ENCODE measurements at regions not wholly inside any gene's neighbourhood (a gene's known extent, or its start where the extent isn't known, plus 50 kb on each side); places are given as distances from the start of the nearest gene placed in this dataset.
"Not testable (repeated sequence)": the region's sequence is repeated elsewhere in the genome, so short reads cannot be mapped to it uniquely, and the experiment has no call there.

DNA sequence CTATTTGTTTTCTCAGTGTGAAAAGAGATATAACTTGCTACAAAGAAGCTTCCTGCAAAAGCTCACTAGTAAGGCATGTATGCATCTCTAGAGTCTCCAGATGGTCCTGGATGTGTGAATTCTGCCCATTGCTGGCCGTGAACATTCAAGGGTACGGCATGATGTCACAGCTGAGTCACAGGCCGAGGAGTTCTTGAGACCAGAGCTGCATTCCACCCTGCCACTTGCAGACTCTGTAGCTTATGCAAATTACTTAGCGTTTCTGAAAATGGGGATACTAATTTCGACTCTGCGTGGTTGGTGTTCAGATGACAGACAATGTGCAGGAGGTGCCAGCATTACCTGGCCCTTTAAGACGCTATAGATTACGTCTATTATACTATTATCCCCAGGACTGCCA, 470.7 kb downstream of the ZNF536 start:
- DNase-seq (ENCODE audit: low read depth in 4 of 4, low spot score in 1 of 4): no peak

DNA sequence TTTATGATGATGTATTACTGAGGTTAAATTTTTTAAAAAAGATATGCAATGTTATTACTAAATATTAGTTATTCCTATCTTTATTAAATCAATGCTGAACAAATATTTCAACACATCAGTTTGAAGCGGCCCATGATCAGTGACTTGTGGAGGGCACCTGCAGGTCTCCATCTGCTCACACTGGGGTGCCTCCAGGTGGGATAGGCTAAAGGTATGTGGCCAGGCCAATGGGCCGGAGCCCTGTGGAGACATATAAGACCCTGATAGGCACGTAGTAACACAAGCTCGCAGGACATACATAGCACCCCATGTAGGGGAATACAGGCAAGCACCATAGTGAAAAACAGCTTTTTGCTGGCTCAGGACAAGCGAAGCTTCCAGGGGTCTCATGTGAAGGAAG, 469.8 kb downstream of the ZNF536 start:
- no peak for DNase-seq (ENCODE audit: low read depth in 4 of 4, low spot score in 1 of 4)

DNA sequence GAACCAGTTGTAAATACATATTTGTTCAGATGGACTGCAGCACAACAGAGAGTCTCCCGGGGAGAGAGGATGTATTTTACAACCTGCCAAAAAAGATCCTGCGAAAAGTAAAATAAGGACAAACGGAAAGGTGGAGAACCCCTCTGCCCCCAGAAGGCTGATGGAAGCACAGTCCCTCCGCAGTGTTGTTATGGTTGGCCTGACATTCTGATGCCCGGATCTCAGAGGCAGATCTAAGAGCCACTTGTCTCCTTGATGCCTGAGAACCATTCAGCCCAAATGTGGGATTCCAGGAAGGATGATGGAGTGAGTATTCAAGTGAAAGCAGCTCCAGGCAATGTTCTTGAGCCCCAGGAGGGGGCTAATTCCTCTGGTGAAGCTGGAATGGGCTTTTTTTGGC, 458.7 kb downstream of the ZNF536 start:
- no peak for DNase-seq (ENCODE audit: low read depth in 4 of 4, low spot score in 1 of 4)

DNA sequence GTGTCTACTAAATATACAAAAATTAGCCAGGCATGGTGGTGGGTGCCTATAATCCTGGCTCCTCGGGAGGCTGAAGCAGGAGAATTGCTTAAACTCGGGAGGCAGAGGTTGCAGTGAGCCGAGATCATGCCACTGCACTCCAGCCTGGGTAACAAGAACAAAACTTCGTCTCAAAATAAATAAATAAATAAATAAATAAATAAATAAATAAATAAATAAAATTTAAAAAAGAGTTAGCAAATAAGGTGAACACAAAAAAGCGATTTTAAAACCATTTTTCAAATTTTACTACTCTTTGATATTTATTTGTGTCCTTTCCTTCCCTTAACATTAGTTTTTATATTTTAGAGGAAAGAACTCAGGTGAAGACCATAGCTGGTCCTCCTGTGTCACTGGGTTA, 453.3 kb downstream of the ZNF536 start:
- DNase-seq (ENCODE audit: low read depth in 4 of 4, low spot score in 1 of 4): not testable (repeated sequence)

DNA sequence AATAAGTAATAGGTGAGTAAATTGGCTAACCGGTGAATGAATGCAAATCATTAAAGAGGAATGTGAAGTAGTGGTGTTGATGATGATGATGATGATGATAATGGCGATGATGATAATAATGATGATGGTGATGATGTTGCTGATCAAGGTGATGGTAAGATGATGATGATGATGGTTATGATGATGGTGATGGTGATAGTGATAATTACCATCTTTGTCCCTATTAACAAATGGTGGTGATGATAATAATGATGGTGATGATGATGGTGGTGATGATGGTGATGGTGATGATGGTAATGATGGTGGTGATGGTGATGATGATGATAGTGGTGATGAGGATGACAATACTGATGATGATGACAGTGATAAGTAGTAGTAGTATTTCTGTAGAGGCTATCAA, 452.6 kb downstream of the ZNF536 start:
- no peak for DNase-seq (ENCODE audit: low read depth in 4 of 4, low spot score in 1 of 4)

DNA sequence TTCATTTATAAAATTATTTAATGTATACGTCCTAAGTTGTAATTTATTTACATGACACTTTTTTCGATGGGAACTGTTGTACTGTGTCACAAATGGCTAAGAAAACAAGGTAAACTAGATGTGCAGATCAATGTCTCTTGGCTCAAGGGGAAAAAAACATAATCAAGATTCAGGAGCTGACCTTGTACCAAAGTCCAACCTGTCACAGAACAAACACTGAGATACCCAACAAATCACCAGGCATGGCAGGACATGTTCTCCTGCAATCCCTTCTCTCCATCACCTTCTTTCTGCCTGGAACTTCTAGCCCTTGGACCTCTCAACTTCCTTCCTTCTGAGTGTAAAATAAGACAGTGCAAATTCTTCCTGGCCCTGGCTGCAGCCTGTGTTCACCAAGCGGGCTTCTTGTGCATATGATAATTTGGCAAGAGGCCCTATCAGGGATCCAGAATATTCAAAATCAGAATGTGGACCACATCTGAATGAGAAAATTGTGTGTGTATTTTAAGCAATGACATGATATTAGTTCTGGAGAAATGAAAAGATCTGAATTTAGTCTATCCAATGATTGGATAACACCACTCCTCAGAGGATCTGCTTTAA, 445.9 kb downstream of the ZNF536 start:
- DNase-seq (ENCODE audit: low read depth in 4 of 4, low spot score in 1 of 4): no peak

DNA sequence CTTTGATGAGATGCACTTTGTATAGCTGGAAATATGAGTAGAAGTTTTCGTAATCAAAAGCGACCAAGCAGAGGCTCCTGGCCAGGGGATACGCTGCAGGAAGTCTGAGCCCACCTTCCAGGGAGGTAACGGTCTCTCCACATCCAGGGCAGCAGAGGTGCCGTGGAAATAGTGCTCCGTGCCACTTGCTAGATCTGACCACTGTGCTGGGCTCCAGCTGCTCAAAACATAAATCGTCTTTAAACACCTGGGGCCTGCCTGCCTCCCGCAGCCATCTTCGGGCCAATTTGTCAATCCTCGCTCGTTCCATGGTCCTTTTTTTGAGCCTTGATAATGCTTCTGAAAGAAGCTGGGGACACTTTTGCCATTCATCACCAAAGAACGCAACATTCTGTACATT, 445.0 kb downstream of the ZNF536 start:
- no peak for DNase-seq (ENCODE audit: low read depth in 4 of 4, low spot score in 1 of 4)

DNA sequence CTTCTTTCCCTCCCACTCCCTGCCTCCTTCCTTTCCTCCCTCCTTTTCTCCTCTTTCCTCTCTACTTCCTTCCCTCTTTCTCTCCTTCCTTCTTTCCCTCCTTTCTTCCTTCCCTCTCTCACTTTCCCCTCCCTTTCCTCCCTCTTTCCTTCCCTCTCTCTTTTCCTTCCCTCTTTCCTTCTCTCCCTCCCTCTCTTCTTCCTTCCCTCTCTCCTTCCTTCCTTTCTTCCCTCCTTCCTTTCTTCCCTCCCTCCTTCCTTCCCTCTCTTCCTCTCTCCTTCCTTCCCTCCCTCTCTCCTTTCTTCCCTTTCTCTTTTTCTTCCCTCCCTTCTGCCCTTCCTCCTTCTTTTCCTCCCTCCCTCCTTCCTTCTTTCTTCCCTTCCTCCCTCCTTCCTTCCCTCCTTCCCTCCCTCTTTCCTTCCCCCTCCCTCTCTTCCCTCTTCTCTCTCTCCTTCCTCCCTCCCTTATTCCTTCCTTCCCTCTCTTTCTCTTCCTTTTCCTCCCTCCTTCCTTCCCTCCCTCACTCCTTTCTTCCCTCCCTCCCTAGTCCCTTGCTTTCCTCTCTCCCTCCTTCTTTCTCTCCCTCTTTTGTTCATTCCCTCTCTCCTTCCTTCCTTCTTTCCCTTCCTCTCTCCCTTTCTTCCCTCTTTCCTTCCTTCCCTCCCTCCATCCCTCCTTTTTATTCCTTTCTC, 443.9 kb downstream of the ZNF536 start:
- DNase-seq (ENCODE audit: low read depth in 4 of 4, low spot score in 1 of 4): no peak

DNA sequence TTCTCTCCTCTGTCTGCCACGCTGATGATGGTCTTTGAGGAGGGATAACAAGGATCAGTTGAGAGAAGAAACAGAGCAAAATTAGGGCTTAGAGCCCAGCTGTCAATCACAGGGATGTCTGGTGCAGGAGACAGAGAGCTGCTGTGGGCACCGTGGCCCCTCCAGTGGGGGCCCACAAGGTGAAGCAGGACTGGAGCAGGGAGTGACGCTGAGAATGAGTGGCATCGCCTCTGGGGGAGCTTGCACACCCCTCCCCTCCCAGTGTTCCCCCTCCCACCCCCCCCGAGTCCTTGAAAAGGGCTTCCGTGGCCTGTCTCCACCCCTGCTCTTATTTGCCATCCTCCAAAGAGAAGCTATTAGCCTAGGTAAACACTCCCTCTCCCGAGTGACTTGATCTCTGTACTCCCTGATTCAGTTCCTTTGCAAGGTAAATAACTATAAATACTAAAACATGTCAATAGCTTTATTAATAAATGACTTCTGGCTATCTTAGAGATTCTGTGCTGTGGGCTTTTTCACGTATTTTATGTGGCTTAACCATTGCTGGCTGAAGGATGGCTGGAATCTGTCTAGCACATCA, 440.0 kb downstream of the ZNF536 start:
- no peak for DNase-seq (ENCODE audit: low read depth in 4 of 4, low spot score in 1 of 4)

DNA sequence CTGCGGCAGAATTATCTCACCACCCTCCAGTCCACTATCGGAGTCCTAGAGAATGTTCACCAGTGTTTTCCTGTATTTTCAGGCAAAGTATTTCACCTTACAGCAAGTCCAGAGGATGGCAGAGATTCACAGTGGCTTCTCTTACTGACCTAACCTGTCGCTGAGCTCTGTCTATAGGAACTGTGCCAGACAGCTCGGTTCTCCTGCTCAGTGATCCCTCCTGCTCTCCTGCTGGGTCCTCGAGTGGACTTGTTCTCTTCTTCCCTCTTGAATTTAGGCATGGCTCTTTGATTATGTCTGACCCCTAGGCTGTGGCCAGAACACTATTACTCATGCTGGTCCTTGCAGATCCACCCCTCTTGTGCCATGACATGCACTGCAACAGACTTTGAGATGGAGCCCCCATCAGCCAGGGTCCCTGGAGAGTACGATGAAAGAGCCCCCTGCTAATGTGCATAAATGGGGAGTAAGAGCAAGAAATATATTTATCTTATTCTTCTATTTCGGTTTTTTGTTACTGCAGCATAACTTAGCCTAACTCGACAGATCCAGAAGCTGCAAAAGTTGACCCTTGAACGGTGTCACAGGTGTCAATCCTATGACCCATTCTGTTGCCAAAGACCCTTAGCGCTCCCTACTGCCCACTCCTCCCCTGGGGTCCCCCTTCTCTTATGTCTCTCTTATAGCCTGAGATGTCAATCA, 439.4 kb downstream of the ZNF536 start:
- DNase-seq (ENCODE audit: low read depth in 4 of 4, low spot score in 1 of 4): no peak

DNA sequence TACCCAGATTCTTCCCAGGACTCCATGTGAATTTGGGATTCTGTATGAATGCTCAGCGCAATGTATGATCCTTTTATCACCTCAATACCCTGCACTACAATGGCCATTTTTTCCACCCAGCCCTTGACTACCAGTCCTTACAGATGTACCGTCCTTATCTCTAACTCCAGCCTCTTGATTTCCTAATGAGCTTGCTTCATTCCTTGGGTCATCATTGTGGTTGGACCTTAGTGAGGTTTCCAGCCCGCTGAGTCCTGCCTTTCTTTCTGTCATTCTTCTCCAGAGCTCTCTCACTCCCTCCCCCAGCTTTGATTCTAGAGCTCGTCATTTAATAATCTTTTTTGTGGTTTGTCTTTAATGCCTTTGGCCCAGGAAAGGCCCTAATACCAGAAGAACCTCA, 438.5 kb downstream of the ZNF536 start:
- no peak for DNase-seq (ENCODE audit: low read depth in 4 of 4, low spot score in 1 of 4)

DNA sequence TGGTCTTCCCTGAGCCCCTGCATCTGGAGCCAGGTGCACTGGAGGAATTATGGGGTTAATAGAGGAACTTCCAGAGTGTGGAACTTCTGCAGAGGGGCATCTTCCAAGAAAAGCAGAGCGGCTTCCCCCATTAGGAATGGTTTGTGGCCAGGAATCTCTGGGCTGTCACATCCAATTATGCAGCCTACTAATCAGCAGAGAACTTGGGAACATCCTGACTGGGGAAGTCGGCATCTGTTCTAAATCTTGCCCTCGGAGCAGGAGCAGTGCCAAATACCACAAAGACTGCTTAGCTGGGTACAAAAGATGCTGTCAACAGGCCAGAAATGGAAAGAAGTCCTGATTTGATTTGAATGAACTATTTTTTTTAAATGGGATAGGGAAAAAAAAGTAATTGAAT, 435.1 kb downstream of the ZNF536 start:
- no peak for DNase-seq (ENCODE audit: low read depth in 4 of 4, low spot score in 1 of 4)

DNA sequence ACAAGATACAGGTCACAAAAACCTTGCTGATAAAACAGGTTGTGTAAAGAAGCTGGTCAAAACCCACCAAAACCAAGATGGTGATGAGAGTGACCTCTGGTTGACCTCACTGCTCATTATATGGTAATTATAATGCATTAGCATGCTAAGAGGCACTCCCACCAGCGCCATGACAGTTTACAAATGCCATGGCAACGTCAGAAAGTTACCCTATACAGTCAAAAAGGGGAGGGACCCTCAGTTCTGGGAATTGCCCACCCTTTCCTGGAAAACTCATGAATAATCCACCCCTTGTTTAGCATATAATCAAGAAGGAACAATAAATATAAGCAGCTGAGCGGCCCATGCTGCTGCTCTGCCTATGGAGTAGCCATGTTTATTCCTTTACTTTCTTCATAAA, 434.1 kb downstream of the ZNF536 start:
- no peak for DNase-seq (ENCODE audit: low read depth in 4 of 4, low spot score in 1 of 4)

DNA sequence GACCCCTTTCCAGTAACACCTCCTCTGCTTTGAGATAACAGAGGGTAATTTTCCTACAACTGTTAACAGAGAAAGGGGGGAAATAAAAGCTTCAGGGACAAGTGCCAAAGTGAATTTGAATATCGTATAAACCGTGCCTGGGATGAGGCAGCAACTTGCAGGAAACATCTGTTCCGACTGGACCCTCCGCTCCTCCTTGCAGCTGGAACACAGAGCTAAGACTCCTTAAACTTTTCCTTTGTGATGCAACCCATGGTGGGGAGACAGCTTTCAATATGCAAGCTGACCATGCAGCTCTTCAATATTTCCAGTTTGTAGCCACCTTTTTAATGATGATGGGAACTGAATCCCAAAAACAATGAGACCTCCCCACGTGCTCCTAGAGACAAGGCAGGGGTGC, 432.6 kb downstream of the ZNF536 start:
- DNase-seq (ENCODE audit: low read depth in 4 of 4, low spot score in 1 of 4): no peak

DNA sequence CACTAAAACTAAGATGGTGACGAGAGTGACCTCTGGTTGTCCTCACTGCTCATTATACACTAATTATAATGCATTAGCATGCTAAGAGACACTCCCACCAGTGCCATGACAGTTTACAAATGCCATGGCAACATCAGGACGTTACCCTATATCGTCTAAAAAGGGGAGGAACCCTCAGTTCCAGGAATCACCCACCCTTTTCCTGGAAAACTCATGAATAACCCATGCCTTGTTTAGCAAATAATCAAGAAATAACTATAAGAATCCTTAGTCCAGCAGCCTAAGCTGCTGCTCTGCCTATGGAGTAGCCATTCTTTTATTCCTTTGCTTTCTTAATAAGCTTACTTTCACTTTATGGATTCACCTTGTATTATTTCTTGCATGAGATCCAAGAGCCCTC, 432.1 kb downstream of the ZNF536 start:
- DNase-seq (ENCODE audit: low read depth in 4 of 4, low spot score in 1 of 4): not testable (repeated sequence)

DNA sequence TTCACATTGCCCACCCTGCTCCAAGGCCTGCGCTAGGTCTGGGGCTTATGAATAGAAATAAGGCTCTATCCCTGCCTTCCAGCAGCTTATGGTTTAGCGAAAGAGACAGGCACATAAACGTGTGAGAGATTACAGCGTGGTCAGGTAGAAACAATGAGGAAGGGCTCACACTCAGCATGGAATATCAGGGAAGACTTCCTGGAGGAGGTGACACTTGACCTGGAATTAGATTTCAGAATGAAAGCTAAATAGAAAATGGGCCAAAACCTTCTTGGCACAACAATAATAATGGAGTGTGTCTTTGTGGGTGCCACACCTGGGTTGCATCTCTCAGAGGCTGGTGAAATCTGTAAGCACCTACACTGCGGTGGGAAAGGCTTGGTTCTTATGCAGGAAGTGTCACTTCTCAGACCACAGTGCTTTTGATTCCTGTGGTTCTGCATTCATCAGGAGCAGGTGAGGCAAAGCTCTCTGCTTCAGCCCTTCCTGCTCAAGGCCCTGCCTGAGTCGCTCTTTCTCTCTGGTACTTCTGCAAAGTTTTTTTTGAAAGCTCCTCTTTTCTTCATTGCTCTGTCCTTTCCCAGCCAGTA, 430.3 kb downstream of the ZNF536 start:
- no peak for DNase-seq (ENCODE audit: low read depth in 4 of 4, low spot score in 1 of 4)

DNA sequence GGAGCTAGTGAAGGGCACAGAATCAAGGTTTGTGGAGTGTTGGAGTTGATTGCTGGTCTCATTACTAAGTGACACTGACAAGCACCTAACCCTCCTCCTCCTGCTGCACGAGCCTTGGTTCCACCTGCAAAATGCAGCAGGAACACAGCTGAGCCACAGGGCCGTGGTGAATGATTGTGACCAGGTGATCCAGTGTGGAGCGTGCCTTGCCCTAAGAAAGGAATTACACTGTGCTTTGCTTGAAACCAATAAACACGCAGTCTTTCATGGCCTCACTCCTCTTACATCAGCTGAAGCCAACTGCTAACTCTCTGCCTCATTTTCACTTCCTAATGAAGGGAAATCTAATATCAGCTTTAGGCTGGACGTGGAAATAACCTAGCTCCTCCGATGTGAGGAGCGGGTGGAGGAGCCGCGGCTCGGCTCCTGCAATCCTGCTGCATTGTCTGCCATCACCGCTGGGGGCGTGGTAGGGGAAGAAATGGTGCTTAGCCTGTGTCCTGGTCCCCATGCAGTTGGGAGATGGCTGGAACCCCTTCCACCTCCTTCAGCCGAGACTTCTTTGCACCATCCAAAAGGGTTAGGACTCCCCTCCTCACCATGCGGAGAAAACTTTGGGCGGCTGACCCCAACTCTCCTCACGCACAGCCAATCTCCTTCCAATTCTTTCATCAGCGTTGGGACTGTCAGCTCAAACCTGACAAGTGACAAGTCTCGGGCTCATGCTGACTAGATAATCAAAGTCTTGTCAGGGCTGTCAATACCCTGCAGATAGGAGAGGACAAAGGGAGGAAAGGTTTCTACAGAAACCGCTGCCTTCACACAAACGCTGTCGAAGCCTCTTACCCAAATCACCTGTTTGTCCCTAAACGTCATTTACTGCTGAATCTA, 427.9 kb downstream of the ZNF536 start:
- peak in 1 of 4 experiments; percentile 10 for DNase-seq (ENCODE audit: low read depth in 4 of 4, low spot score in 1 of 4)

DNA sequence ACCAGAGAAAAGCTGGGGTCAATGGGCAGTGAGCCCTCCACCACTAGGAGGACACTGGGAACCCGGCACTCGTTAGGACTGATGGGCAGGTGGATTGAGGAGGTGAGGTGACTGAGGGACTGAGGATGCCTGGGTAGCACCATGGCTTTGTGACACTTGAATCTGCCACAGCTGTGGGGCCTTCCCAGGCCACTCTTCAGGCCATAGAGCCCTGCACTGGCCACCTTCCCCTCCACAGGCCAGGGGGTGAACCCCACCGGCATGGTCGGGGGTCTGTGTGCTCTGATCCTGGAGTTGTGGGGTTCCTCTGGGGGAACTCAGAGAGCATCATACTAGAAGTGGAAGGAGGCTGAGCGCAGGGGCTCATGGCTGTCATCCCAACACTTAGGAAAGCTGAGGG, 423.5 kb downstream of the ZNF536 start:
- no peak for DNase-seq (ENCODE audit: low read depth in 4 of 4, low spot score in 1 of 4)

DNA sequence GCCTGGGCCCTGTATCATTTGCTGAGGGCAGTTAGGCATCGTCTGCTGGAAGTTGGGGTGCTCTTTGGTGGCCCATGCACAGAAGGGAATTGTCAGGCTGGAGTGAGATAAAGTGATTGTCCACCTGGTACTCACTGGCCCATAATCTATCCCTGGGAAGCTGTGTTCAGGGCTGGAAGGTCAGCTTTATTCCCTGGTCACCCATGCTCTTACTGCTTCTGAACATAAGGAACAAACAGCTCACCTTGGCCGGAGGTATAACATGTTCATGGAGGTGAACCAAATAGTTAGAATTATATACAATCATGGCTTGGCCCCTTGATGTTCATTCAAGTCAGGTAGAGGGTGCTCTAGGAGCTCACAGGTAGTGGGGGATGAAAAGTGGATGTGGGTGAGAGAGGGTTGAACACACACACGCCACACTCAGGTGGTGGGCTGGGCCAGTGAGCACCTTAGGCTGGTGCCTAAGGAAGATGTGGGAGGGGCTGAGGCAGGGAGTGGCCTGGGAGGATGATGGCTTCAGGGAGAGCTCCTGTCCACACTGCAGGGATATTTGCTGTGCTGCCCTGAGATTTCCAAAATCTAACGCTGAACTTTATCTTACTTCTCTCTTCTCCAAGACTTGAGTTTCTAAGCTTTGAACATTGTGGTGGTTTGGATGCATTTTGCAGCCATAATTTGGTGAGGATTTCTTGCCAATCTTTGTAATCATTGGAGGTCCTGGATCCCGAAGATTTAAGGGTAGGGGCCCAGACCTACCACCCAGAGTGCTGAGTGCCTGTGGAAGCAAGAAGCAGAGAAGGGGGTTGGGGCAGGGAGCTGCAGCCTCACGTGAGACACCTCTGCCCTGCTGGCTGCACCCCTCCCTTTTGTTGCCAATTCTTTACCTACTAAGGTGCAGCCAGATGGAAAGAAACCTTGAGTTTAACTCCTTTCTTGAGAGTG, 420.6 kb downstream of the ZNF536 start:
- DNase-seq (ENCODE audit: low read depth in 4 of 4, low spot score in 1 of 4): no peak

DNA sequence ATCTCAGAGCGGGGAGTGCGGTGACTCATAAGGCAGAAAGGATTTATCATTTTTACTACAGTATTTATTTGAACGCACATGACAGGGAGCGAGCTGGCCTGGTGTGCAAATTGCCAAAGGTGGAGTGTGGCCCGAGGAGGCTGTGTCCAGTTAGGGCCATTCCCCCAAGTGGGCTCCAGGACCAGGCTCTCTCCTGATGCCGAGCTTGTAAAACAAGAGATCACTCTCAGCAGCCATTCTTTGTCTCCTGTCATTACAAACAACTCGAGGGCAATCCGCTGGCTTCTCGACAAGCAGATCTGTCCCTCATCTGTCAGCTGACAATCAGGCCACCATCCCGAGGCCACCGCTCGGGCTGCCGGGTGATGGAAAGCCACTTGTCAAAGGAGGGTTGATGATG, 418.9 kb downstream of the ZNF536 start:
- no peak for DNase-seq (ENCODE audit: low read depth in 4 of 4, low spot score in 1 of 4)

All from stimulated activated CD4-positive, alpha-beta T cell treated with anti-CD3 and anti-CD28 coated beads, Interleukin-1b, Interleukin-23, amount 100 ng/mL, for 24 hours (primary cell).